NCI-H2196 (cell line): ENCODE measurements at regions not wholly inside any gene's neighbourhood (a gene's known extent, or its start where the extent isn't known, plus 50 kb on each side); places are given as distances from the start of the nearest gene placed in this dataset.

Source experiments
- DNase-seq: peaks from one replicate; lab custom pipeline; 2025; ENCODE audit not compliant: unreplicated experiment; lab: John Stamatoyannopoulos, UW

DNA sequence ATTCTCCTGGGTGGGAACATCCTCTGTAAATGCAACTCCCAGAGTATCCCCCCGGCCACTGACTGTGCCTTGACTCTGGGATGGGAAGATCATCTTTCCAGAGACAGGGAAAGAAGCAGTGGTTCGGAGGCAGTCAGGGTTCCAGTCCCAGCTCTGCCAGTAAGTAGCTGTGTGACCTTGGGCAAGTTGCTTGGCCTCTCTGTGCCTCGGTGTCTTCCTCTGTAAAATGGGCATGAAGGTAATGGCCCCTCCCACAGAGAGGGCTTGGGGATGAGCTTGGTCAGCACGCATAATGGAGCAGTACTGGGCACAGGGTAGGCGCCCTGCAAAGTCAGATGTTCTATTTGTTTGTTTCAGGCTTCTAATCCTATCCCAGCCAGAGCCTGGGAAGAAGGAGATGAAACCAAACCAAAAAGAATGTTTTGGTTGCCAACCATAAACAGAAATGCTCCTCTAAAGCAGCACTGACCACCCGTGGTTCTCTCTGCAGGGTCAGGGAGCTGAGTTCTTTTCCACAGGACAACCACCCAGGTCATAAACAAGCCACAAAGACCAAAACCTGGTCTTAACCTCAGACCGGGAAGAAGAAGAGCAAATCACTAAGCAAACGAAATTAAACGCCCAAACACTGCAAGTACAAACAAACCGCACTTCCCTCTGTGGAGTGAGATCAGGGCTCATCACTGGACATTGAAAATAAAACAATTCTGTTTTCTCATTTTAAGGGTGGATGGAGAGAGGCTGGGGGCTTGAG lies 381.0 kb upstream of the SULF2 start:
- DNase-seq: peak; percentile 20

DNA sequence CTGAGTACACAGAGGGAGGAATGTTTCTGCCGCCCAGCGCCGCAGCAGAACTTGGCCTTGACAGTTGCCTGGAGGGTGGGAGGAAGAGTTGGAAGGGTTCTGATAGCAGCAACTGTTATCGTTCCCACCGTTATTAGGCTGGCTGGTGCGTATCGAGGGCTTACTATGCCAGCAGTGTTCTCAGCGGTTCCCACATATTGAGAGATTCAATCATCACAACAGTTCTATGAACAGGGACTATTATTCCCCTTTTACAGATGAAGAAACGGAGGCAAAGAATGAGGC lies 380.1 kb upstream of the SULF2 start:
- DNase-seq: no peak

DNA sequence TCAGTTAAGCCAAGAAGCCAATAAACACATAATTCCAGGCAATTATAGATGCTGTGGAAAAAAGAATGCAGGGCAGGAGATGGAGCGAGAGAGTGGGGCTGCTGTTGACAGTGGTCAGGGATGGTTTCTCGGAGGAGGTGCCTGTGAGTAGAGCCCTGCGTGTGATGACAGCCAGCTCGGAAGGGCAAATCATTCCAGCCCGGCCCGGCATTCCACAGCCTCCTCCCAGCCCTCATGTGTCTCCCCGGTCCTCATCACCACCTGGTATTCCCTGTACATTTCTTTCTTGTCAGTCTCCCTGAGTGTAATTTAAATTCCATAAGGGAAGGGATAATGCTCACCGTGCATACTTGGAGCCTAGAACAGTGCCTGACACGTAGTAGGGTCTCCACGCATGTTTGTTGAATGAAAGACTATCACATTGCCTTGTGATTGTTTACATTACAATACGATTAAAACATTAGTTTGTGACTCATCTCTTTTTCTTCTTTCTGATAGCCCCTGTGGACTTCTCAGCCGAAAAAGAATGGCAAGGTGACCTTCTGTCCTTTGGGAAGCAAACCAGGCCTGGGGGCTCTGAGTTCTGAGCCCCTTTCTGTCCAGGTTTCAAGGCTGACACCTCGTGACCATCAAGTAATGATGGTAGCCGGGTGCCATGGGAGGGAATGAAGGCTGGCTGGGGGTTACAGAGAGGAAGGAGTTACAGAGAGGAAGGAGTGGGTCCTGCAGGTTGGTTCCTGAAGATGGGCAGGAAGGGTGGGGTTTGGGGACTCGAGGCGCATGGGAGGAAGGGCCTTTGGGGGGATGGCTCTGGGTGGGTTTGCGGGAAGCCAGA lies 379.5 kb upstream of the SULF2 start:
- DNase-seq: no peak

DNA sequence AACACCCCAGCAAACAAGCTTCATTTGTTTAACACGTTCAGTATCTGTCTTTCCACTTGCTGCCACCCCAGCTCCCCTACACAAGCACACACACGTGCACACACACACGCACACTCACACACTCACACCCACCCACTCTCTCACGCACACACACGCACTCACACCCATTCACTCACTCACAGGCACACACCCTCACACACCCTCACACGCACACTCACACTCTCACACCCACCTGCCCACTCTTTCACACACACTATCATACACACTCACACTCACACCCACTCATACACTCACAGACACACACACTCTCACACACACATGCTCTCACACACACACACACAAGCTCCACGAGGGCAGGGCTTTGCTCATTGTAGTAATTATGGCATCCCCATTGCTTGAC lies 378.8 kb upstream of the SULF2 start:
- no peak for DNase-seq

DNA sequence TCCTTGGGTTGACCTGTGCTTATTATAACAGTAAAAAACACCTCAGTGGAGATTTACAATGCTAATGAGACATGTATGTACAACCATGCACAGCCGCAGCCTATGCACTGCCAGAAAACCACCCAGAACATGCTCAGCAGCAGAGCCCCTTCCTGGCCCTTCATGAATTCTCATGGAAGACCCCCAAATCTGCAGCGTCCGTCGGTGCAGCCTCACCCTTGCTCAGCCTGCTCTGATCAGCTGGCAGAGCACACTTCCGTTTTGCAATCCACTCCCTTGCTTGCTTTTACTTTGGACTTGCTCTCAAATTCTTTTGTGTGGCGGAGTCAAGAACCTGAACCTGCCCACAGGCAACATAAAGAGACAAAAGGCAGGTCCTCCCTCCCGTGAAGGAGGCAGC lies 378.2 kb upstream of the SULF2 start:
- DNase-seq: no peak

DNA sequence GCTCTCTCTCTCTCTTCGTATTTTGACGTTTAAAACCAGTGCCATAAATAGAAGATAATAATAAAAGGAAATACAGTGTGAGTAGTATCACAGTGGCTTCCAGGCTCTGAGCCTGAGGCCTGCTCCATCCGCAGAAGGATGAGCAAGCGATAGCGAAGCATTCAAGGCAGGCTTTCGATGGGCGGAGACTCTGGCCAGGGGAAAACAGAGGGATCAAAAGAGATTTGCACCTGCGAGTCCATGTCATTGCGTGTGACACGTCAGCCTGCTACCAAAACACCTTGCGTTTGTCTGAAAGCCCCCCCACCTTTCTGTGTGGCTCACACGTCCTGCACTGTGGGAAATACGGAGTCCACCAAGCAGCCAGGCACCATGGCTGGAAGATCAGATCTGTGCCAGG lies 377.3 kb upstream of the SULF2 start:
- DNase-seq: no peak

DNA sequence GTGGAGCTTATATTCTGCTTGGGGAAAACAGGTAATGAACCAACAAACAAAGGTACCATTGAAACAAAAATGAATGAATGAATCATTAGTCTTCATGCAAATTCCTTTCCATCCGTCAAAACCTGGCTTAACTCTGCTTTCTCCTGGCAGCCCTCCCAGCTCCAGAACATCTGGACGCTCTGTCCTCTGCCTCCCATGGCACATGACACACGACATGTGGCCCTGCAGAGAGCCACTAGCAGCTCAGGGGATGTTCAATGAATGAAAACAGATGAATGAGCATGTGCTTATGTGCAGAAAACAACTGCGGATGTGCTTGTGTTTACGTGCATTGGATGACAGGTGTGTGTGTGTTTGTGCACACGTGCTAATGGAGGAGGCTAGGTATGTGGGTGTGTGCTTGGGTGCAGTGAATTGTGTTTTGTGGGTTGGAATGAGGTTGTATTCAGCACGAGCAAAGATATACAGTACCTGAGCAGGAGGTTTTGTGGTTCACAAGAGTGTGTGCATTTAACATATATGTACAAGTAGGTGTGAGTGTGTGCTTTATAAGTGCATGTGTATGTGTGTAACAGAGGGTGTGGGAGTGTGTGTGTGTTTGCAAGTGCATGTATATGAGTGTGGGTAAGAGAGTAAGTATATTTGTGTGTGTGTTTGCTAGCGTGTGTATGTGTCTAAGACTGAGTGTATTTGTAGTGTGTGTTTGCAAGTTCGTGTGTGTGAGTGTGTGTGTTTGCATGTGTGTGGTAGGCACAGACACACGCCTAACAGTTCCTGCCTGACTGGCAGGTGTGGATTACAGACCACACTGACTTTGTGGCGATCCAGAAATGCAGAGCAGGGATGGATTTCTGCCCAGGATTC lies 374.1 kb upstream of the SULF2 start:
- DNase-seq: no peak

DNA sequence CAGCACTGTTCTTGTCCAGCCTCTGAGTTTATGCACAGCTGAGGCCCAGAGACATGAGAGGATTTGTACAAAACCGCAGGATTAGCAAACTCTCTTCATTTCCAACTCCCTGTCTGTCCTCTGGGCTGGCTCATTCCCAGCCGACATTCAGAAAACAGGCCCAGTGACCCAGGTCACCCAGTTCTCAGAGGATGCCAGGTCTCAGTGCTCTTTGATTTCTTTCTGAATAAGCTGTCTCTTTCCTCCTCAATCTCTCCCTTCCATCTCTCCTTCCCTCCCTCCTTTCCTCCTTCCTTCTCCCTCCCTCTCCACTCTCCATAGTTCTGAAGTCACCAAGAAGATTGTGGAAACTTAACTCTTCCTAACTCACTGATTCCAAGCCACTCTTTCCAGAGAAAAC lies 372.7 kb upstream of the SULF2 start:
- no peak for DNase-seq

DNA sequence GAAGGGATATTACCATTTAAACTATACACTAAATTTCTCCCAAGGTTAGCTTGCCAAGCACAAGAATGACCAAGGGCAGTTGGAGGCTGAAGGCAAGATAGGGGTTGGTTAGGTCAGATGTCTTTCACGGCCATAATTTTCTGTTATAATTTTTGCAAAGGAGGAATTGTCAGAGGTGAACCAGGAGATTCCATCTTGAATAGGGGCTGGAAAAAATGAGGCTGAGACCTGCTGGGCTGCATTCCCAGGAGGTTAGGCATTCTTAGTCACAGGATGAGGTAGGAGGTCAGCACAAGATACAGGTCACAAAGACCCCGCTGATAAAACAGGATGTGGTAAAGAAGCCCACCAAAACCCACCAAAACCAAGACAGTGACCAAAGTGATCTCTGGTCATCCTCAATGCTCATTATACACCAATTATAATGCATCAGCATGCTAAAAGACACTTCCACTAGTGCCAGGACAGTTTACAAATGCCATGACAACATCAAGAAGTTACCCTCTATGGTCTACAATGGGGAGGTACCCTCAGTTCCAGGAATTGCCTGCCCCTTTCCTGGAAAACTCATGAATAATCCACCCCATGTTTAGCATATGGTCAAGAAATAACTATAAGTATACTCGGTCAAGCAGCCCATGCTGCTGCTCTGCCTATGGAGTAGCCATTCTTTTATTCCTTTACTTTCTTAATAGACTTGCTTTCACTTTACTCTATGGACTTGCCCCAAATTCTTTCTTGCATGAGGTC lies 371.8 kb upstream of the SULF2 start:
- no peak for DNase-seq

DNA sequence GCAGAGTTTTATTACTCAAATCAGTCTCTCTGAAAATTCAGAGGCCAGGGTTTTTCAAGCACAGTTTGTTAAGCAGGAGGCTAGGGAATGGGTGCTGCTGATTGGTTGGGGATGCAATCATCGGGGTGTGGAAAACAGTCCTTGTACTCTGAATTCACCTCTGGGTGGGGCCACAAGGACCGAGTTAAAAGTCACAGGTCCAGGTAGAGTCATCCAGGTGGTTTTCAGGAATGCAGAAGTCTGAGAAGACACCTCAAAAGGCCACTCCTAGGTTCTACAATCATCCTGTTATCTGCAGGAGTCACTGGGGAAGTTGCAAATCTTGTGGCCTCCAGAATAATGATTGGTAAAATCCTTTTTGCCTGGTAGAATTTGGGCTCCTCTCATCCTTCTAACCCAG lies 371.2 kb upstream of the SULF2 start:
- DNase-seq: no peak

DNA sequence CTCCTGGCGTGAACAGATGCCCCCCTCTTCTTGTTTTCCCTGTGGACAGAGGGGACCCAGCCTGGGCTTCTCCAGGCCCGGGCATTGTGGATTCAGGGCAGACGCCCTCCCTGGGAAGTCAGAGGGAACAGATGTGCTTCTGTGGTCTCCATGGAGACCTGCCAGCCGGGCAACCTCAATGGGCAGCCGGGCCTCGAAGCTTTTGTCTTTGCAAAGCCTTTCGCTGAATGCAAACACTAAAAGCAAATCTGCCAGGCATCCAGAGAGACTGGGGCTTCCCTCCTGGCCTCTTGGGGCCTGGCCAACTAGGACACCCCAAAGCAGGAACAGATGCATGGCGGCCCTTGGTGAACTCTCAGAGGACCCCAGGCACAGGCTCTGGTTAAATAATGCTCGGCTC lies 370.0 kb upstream of the SULF2 start:
- DNase-seq: peak; percentile 68

DNA sequence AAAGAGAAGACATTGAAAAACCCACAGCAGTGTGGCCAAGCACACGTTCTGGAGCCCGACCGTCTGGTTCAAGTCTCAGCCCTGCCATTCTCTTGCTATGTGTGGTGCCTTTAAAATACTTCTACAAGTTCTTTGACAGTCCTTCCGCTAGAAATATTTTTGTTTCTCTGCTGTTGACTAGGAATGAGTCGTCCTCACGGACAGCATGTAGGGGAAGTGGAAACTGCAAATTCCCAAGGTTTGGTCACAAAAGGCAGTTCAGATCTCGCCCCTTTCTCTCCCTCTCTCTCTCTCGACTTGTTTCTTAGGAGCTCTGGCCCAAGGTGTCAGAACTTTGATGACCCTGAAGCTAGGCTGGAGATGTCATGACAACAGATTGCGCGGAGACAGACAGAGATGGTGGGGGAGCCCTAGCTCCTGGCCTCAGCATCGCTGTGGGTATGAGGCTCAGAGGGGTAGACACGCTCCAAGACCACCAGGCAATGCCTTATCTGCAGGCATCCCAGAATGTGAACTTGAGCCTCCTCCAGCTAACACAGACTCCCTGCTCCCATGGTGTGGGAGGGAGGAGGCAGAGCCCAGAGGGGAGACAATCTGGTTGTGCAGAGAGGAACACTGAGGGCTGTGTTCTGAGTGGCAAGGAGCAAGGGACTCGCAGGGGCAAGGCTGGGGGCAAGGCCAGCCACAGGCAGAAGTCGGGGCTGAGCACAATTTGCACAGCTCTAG lies 368.9 kb upstream of the SULF2 start:
- no peak for DNase-seq

DNA sequence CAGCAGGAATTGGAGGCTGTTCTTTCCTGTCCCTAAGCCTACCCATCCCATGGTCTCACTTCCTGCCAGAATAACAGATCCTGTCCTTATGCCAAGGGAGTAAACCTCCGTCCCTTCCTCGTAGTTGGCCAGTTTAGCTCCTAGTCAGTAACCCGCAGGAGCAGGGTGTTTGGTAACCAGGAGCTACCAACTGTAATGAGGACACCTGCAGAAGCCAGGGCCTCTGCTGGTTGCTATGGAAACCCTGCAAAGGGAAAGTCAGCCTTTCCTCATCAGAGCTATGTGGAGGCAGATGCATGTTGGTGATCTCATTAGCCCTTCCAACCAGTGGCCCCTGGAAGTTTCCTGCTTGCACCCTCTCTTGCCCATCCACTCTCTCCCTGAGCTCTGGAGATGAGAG lies 368.2 kb upstream of the SULF2 start:
- peak; percentile 89 for DNase-seq

DNA sequence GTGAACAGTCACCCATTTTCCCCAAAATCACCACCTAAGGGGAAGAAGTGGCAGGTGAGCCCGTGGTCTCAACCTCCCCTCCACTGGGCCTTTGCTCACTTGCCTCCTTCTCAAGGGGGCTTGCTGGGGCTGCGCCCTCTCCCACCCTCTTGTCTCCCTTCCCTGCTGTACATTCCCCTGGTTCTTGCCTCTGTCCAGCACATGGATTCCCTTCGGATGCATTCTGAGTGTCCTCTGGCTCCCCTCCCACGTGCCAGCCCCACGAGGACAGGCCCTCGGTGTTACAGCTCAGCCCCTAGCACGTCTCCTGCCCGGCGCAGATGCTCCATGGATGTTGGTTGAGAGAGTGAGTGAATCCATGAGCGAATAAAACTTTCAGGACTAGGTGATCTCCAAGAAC lies 367.8 kb upstream of the SULF2 start:
- no peak for DNase-seq

DNA sequence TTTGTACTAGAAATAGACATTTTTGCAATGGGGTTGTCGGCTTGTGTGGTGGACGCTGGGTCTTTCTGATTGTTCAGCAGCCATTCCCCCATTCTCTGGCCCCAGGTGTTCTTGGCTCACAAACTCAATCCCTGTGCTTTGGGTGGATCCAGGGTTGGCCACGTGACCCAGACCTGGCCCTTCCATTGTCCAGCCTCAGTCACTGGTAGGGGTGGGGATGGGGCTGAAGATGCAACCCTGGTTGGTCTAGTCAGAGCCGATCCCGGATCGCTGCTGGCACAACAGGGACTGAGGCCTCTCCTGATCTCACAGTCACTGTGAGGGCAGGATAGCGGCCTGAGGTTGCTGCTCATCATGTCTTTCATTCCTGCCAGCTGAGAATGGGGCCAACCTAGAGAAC lies 365.3 kb upstream of the SULF2 start:
- DNase-seq: no peak

DNA sequence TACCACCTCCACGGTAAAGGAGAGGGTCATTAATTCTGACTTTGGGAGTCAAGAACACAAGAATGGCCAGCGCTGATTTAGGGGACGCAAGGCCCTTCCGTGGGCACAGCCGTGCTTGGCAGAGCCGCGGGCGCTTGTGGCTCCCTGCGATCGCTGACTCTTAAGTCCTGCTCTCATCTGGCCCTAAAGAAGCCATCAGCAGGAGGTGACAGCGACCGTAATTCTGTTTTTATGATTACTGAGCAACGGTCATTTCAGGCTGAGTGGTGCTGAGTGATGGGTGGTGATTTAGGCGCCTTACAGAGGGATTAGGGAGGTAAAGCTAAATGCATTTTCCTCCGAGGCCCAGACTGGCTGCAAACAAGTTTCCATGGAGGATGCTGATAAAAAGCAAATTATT lies 364.6 kb upstream of the SULF2 start:
- DNase-seq: no peak

DNA sequence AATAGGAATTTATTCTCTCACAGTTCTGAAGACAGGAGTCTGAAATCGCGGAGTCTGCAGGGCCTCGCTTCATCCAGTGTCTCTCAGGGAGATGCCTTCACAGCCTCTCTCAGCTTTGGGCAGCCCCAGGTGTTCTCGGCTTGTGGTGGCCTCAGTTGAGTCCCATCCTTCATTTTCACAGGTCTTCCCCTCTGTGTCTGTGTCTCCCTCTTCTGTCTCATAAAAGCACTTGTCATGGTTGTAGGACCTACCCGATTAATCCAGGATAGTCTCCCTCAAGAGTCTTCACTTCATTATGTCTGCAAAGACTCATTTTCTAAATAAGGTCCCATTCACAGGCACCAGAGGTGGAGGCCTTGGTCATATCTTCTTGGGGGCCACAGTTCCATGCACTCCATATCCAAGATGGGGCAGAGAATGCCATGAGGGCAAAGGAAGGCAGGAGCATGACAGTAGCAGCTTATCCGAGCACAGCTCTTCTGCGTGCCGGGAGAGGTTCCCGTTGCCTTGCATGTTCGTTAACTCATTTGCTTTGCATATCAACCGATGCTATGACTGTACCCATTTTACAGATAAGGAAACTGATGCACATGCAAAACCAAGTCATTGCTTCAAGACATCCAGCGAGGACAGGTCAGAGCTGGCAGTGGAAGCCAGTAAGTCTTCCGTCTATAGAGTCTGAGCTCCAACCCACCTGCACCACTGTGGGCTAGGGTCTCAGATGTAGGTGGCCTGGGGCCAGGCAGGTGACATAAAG lies 363.8 kb upstream of the SULF2 start:
- DNase-seq: no peak

DNA sequence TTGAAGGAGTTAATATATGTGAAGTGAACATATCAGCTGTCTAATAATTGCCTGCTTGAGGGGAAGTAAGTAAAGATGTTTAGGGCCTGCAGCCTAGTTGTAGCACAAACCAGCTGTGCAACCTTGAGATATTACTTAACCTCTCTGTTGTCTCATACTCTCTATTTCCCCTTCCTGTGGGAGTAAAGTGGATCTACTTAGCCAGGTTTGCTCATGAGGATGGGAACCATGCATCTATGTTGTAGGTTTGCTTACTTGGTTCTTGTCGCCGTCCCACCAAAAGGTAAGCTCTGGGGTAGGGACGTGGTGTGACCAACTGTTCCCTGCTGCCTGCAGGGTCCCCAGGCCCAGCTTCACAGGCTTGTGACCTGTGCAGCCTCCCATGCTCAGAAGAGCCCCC lies 362.7 kb upstream of the SULF2 start:
- DNase-seq: no peak

DNA sequence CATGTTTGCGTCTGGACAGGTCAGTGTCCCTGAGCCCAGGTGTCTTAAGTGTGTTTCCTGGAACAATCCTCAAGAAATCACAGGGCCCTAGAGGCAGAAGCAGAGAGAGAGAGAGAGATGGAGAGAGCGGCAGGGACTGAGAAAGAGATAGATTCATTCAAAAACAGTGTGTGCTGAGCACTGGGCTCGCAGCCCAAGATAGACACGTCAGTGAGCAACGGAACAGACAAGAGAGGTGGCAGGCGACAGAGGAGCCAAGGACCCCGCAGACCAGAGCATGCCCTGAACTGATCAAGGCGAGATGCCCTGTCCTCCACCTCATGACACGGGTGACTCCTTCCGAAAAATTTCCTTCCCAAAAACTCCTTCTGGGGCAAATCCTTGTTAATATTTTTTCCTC lies 362.0 kb upstream of the SULF2 start:
- no peak for DNase-seq

DNA sequence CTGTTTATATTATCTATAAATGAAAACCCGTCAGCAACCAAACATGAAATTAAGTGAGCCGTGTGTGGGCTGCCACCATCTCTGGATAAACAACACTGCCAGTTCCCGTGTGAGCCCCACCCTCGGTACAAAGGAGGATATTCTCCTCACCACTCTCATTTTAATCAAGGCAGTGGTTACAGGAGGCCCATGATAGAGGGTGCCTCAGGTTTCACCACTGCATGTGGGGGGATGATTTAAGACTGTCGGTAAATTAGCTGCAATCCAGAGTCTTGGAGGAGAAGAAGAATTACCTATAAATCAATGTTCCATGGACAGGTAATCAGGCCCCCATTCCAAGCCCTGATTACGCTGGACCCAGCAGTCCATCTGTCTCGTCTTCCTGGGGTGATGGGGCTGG lies 361.6 kb upstream of the SULF2 start:
- no peak for DNase-seq
